ENCODE measurements at regions not wholly inside any gene's neighbourhood (a gene's known extent, or its start where the extent isn't known, plus 50 kb on each side); places are given as distances from the start of the nearest gene placed in this dataset.

- Histone ChIP-seq H3K9me3 (peaks cover 0 to 7% (median 0%) of the 10 kb centered on the region in 4 donors), H3K36me3 (no peaks in the 10 kb centered on the region), H3K27me3 (no peaks in the 10 kb centered on the region), H3K27ac (no peak overlapping the region), H3K4me3 (no peak overlapping the region), H3K4me1 (no peaks in the 10 kb centered on the region)
- intact Hi-C loops (cut with DNase I), result no loop called here
- no peak for DNase-seq
- WGBS, 2 donors, result 74 to 90% methylated on average over 2 of the region's 2 CpGs
- TF ChIP-seq CTCF (IDR thresholded peaks at IDR 0.05), result no peak
- TF ChIP-seq EP300 (IDR thresholded peaks at IDR 0.05), result no peak
- no peak for TF ChIP-seq POLR2AphosphoS5 (IDR thresholded peaks at IDR 0.05)
- no peak for TF ChIP-seq POLR2A (IDR thresholded peaks at IDR 0.05)
Measured at GRCh38 chr11:86726118-86726753, 53.8 kb upstream of the ME3 start.

DNA sequence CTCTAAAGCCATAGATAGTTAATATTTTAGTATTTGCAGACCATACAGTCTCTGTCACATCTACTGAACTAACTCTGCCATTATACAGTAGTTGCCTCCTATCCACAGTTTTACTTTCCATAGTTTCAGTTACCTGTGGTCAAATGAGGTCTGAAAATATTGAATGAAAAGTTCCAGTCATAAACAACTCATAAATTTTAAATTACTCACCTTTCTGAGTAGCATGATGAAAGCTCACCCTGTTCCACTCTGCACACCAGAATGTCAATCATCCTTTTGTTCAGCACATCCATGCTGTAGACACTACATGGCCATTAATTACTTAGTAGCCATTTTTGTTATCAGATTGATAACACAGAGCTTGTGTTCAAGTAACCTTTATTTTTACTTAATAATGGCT, 51.7 kb upstream of the ME3 start:
- Histone ChIP-seq H3K36me3 (no peaks in the 10 kb centered on the region), H3K9me3 (peaks cover 0 to 7% (median 0%) of the 10 kb centered on the region in 4 donors), H3K27me3 (no peaks in the 10 kb centered on the region), H3K27ac (no peak overlapping the region), H3K4me3 (no peak overlapping the region), H3K4me1 (no peaks in the 10 kb centered on the region)
- DNase-seq, result no peak
- TF ChIP-seq CTCF (IDR thresholded peaks at IDR 0.05) (no peak), POLR2A (IDR thresholded peaks at IDR 0.05) (no peak), EP300 (IDR thresholded peaks at IDR 0.05) (no peak), POLR2AphosphoS5 (IDR thresholded peaks at IDR 0.05) (no peak)
- intact Hi-C loops (cut with DNase I), result no loop called here

GRCh38 chr11:86723281-86723680, 50.9 kb upstream of the ME3 start:
- no peaks in the 10 kb centered on the region for H3K36me3 ChIP-seq
- WGBS, 2 donors, result 92 to 98% methylated on average over 1 of the region's 1 CpG
- no peaks in the 10 kb centered on the region for H3K27me3 ChIP-seq
- DNase-seq, result no peak
- TF ChIP-seq EP300 (IDR thresholded peaks at IDR 0.05) (no peak), POLR2AphosphoS5 (IDR thresholded peaks at IDR 0.05) (no peak), POLR2A (IDR thresholded peaks at IDR 0.05) (no peak), CTCF (IDR thresholded peaks at IDR 0.05) (no peak)
- no peaks in the 10 kb centered on the region for H3K4me1 ChIP-seq
- H3K4me3 ChIP-seq, result no peak overlapping the region
- intact Hi-C loops (cut with DNase I), result no loop called here
- H3K9me3 ChIP-seq, result peaks cover 0 to 7% (median 0%) of the 10 kb centered on the region in 4 donors
- H3K27ac ChIP-seq, result no peak overlapping the region

GRCh38 chr11:86722748-86723147, 50.3 kb upstream of the ME3 start:
- TF ChIP-seq POLR2AphosphoS5 (IDR thresholded peaks at IDR 0.05) (no peak), POLR2A (IDR thresholded peaks at IDR 0.05) (no peak)
- no peak for DNase-seq
- intact Hi-C loops (cut with DNase I), result no loop called here
- no peaks in the 10 kb centered on the region for H3K36me3 ChIP-seq
- H3K27me3 ChIP-seq, result no peaks in the 10 kb centered on the region
- H3K27ac ChIP-seq, result no peak overlapping the region
- H3K4me3 ChIP-seq, result no peak overlapping the region
- H3K4me1 ChIP-seq, result no peaks in the 10 kb centered on the region
- peaks cover 0 to 7% (median 0%) of the 10 kb centered on the region in 4 donors for H3K9me3 ChIP-seq
